ENCODE measurements at regions not wholly inside any gene's neighbourhood (a gene's known extent, or its start where the extent isn't known, plus 50 kb on each side); places are given as distances from the start of the nearest gene placed in this dataset.

GRCh38 chr6:105678516-105678915, 275.6 kb upstream of the PREP start:
- TF ChIP-seq CTCF (conservative IDR thresholded peaks at IDR 0.05; ENCODE audit: low read length) (no peak), EZH2phosphoT487 (IDR thresholded peaks at IDR 0.05; ENCODE audit: borderline replicate concordance, low read depth, low read length) (no peak)

All from OCI-LY7 (cell line).